Endothelial cell of umbilical vein (primary cell): ENCODE measurements at regions not wholly inside any gene's neighbourhood (a gene's known extent, or its start where the extent isn't known, plus 50 kb on each side); places are given as distances from the start of the nearest gene placed in this dataset.

Source experiments
- CTCF ChIP-seq, 2 donors: IDR thresholded peaks; 1 replicate in 1 of 2; 2 replicates in 1 of 2; pipeline ENCODE4 v1.5.1; 2011; ENCODE audit warnings: low read length in 2 of 2, mild to moderate bottlenecking in 2 of 2, moderate library complexity in 2 of 2, control low read depth in 1 of 2, inconsistent platforms in 1 of 2, low read depth in 1 of 2; ENCODE audit not compliant: insufficient read depth in 1 of 2; ENCODE audit errors: extremely low read depth in 1 of 2
- MYC ChIP-seq: IDR thresholded peaks from one replicate; pipeline ENCODE4 v1.6.1; 2011; ENCODE audit warnings: mild to moderate bottlenecking, low read depth, low read length
- POLR2AphosphoS5 ChIP-seq: IDR thresholded peaks from 2 replicates; pipeline ENCODE4 v1.6.1; 2012; ENCODE audit warnings: low read depth, mild to moderate bottlenecking, control low read depth, low read length, moderate library complexity; ENCODE audit not compliant: insufficient read depth

GRCh38 chr2:144625226-144625625 is 105.3 kb upstream of the ZEB2 start:
- TF ChIP-seq POLR2AphosphoS5 (no peak), CTCF (IDR thresholded peaks at IDR 0.05; ENCODE audit: extremely low read depth in 1 of 2, insufficient read depth in 1 of 2, low read depth in 1 of 2, low read length in 2 of 2) (no peak), MYC (no peak)
